BJ (cell line): ENCODE measurements at regions not wholly inside any gene's neighbourhood (a gene's known extent, or its start where the extent isn't known, plus 50 kb on each side); places are given as distances from the start of the nearest gene placed in this dataset.

Experiments used
- CTCF ChIA-PET: fragments of 350-600 bp; formaldehyde crosslinking; extraction: SDS; loops from one replicate; lab custom pipeline; 2021; ENCODE audit warnings: antibody characterized with exemption, inconsistent platforms; lab: Yijun Ruan, JAX
- POLR2A ChIA-PET: fragments of 300-600 bp; sonication (Branson Sonifier 250); formaldehyde crosslinking; extraction: SDS; loops from one replicate; lab custom pipeline; 2021; ENCODE audit warnings: antibody characterized with exemption; lab: Charles Lee
- DNase-seq: peaks from one replicate; pipeline ENCODE4 v3.0.0-alpha.2; 2011; ENCODE audit warnings: low read depth
- H3K27me3 ChIP-seq: 2 replicates; pipeline ENCODE4 v1.6.0; 2011; ENCODE audit warnings: low read length; ENCODE audit not compliant: control insufficient read depth, insufficient read depth
- H3K36me3 ChIP-seq: 2 replicates; pipeline ENCODE4 v1.5.1; 2011; ENCODE audit warnings: low read length; ENCODE audit not compliant: control insufficient read depth, insufficient read depth
- H3K4me3 ChIP-seq: 2 replicates; pipeline ENCODE4 v1.5.1; 2011; ENCODE audit warnings: low read depth, mild to moderate bottlenecking, control low read depth, low read length
- TF ChIP-seq, protein P1 (sequence below): IDR thresholded peaks from 2 replicates; pipeline ENCODE4 v1.5.1; 2011; ENCODE audit warnings: low read depth, mild to moderate bottlenecking, control low read depth, inconsistent platforms, low read length, moderate library complexity; ENCODE audit not compliant: insufficient read depth

DNA sequence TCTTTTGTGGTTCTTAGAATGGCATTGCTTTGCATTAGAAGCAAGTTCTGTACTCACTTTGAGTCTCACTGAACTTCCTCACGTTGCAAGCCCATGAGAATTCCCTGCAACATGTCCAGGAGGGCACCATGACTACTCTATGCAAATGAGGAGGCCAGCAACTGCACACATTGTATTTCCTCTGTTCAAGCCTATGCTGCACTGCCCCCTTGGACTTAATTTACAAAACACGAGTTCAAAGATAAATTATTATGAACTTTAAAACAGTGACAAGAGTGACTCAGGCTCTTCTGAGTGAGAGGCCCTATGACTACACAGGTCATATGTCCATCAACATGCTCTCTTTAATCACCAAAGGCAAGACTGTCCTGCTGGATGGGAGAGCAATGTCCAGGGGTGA lies 484.2 kb upstream of the ATP11B start:
- no peak overlapping the region for H3K4me3 ChIP-seq
- DNase-seq = no peak
- ChIA-PET CTCF (no interaction called here), POLR2A (no interaction called here)
- TF ChIP-seq, protein P1, sequence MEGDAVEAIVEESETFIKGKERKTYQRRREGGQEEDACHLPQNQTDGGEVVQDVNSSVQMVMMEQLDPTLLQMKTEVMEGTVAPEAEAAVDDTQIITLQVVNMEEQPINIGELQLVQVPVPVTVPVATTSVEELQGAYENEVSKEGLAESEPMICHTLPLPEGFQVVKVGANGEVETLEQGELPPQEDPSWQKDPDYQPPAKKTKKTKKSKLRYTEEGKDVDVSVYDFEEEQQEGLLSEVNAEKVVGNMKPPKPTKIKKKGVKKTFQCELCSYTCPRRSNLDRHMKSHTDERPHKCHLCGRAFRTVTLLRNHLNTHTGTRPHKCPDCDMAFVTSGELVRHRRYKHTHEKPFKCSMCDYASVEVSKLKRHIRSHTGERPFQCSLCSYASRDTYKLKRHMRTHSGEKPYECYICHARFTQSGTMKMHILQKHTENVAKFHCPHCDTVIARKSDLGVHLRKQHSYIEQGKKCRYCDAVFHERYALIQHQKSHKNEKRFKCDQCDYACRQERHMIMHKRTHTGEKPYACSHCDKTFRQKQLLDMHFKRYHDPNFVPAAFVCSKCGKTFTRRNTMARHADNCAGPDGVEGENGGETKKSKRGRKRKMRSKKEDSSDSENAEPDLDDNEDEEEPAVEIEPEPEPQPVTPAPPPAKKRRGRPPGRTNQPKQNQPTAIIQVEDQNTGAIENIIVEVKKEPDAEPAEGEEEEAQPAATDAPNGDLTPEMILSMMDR = no peak
- H3K36me3 ChIP-seq = no peaks in the 10 kb centered on the region
- no peaks in the 10 kb centered on the region for H3K27me3 ChIP-seq

DNA sequence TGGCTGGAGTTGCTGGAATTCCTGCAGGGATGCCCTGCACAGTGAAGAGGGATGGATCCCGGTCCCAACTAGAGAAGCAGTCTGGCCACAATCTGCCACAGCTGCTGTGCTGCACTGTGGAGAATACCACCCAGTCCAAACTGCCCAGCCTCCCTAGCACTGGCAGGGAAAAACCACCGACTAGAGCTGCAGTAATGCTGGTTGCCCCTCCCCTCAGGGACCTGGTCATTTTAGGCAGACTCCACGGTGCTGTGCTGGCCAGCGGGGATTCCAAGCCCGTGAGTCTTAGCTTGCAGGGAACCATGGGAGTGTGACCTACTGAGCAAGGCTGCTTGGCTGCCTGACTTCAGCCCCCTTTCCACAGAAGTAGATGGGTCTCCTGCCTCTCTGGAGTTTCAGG lies 478.0 kb upstream of the ATP11B start:
- CTCF ChIA-PET = no interaction called here
- Histone ChIP-seq H3K4me3 (no peak overlapping the region), H3K36me3 (no peaks in the 10 kb centered on the region), H3K27me3 (no peaks in the 10 kb centered on the region)
- POLR2A ChIA-PET = no interaction called here
- DNase-seq = no peak
- TF ChIP-seq, protein P1 = no peak

GRCh38 chr3:182323126-182323700 lies 470.1 kb upstream of the ATP11B start:
- TF ChIP-seq, protein P1 = no peak
- no peaks in the 10 kb centered on the region for H3K27me3 ChIP-seq
- H3K4me3 ChIP-seq = no peak overlapping the region
- no peaks in the 10 kb centered on the region for H3K36me3 ChIP-seq
- no peak for DNase-seq
- POLR2A ChIA-PET = no interaction called here
- CTCF ChIA-PET = no interaction called here

DNA sequence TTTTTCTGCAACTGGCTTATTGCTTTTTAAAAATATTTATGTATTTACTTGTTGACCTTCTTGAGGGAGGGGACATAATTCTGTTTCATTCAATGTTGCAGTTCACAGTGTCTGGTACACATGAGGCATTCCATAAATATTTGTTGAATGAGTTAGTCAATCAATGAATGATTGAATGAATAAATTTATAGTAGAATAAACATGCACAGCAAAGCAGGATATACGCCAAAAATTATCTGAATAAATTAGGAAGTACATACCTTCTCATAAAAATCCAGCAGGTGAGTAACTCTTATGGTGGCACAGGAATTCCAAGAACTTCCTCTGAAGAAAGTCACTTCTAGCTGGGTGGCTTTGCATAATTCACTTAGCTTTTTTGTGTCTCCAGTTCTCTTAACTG lies 469.4 kb upstream of the ATP11B start:
- TF ChIP-seq, protein P1 = no peak

GRCh38 chr3:182325213-182325950 lies 467.9 kb upstream of the ATP11B start:
- CTCF ChIA-PET = no interaction called here
- no peaks in the 10 kb centered on the region for H3K36me3 ChIP-seq
- no peak for DNase-seq
- no peak overlapping the region for H3K4me3 ChIP-seq
- POLR2A ChIA-PET = no interaction called here
- TF ChIP-seq, protein P1 = no peak
- no peaks in the 10 kb centered on the region for H3K27me3 ChIP-seq

More for the DNA sequence above, 469.4 kb upstream of the ATP11B start:
- Histone ChIP-seq H3K4me3 (no peak overlapping the region), H3K36me3 (no peaks in the 10 kb centered on the region), H3K27me3 (no peaks in the 10 kb centered on the region)
- no peak for DNase-seq
- POLR2A ChIA-PET = no interaction called here
- CTCF ChIA-PET = no interaction called here
